Activated naive CD4-positive, alpha-beta T cell treated with anti-CD3 and anti-CD28 coated beads, Interleukin-2, amount 50 U/mL, for 72 hours (primary cell): ENCODE measurements at regions not wholly inside any gene's neighbourhood (a gene's known extent, or its start where the extent isn't known, plus 50 kb on each side); places are given as distances from the start of the nearest gene placed in this dataset.

Experiments used
- ATAC-seq, 2 donors: fragments of 150-1000 bp; cut with Tn5 transposase; 2 replicates each; pipeline ENCODE4 v1.10.0; 2021; ENCODE audit warnings: mild to moderate bottlenecking in 2 of 2, moderate library complexity in 2 of 2
- DNase-seq, 2 donors: peaks; one replicate each; pipeline ENCODE4 v3.0.0; 2021 to 2022; ENCODE audit warnings: low spot score in 2 of 2
- H3K27ac Mint-ChIP-seq, 2 donors: one replicate each; pipeline ENCODE4 v1.8.0; 2022; ENCODE audit warnings: mild to moderate bottlenecking in 2 of 2, mixed read lengths in 2 of 2
- H3K36me3 Mint-ChIP-seq, 2 donors: one replicate each; pipeline ENCODE4 v1.8.0; 2022; ENCODE audit warnings: mixed read lengths in 2 of 2
- H3K9me3 Mint-ChIP-seq, 2 donors: one replicate each; pipeline ENCODE4 v1.8.0; 2022; ENCODE audit warnings: mixed read lengths in 2 of 2

DNA sequence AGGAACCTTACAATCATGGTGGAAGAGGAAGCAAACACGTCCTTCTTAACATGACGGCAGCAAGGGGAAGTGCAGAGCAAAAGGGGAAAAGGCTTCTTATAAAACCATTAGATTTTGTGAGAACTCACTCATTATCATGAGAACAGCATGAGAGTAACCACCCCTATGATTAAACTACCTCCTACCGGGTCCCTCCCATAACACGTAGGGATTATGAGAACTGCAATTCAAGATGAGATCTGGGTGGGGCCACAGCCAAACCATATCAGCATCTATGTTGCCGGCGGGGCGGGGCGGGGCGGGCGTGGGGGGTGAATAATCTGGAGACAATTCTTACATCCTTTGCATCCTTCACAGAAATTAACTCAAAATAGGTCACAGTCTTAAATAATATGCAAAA lies 58.8 kb upstream of the GFPT2 start:
- Mint-ChIP-seq H3K9me3 (peaks cover 0 to 3% of the 10 kb centered on the region in 2 donors), H3K27ac (no peak overlapping the region), H3K36me3 (peaks cover 0 to 6% of the 10 kb centered on the region in 2 donors)
- DNase-seq: no peak
- ATAC-seq: no peak

GRCh38 chr5:180414176-180414575 lies 61.0 kb upstream of the GFPT2 start:
- Mint-ChIP-seq H3K27ac (no peak overlapping the region), H3K36me3 (peaks cover 0 to 6% of the 10 kb centered on the region in 2 donors), H3K9me3 (peaks cover 0 to 3% of the 10 kb centered on the region in 2 donors)
- ATAC-seq (no peak), DNase-seq (no peak)

DNA sequence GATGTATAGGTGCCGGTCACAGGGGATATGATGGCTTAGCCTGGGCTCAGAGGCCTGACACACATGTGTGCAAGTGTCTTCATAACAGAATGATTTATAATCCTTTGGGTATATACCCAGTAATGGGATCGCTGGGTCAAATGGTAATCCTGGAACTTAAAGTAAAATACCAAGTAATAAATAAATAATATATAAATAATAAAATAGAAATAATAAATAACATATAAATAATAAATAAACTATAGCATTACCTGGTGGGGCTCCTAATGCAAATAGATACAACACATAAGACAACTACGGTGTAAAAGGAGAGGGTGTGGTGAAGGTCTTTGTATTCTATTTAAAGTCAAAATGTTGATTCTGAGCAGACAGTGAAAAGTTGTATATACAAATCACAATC lies 68.5 kb upstream of the GFPT2 start:
- no peaks in the 10 kb centered on the region for H3K9me3 Mint-ChIP-seq
- ATAC-seq (no peak), DNase-seq (no peak)
- no peaks in the 10 kb centered on the region for H3K36me3 Mint-ChIP-seq
- H3K27ac Mint-ChIP-seq: no peak overlapping the region

DNA sequence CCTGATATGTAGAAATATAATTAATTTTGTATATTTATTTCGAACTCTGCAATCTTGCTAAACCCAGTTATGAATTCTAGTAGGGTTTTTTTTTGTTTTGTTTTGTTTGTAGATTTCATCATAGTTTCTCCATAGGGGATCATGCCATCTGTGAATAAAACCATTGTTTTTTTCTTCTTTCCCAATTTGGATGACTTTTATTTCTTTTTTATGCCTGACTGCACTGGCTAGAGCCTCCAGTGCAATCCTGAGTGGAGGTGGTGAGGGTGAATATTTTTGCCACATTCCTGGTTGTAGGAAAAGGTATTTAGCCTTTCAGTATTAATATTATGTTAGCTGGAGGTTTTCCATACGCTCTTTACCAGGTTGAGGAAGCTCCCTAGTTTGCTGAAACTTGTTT lies 70.0 kb upstream of the GFPT2 start:
- no peak for ATAC-seq
- Mint-ChIP-seq H3K9me3 (no peaks in the 10 kb centered on the region), H3K36me3 (no peaks in the 10 kb centered on the region), H3K27ac (no peak overlapping the region)
- no peak for DNase-seq

DNA sequence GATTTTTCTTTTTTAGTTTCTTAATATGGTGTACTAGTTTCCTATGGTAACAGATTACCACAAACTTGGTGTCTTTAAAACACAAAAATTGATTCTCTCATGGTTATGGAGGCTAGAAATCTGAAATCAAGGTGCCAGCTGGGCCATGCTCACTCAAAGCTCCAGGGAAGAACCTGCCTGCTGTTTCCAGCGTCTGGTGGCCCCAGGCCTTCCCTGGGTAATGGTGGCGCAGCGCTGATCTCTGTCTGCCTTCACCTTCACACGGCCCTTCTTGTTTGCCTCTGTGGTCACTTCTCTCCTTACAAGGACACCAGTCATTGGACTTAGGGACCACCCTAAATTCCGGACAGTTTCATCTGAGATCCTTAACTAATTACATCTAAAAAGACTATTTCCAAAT lies 70.5 kb upstream of the GFPT2 start:
- DNase-seq: no peak
- no peak for ATAC-seq
- H3K36me3 Mint-ChIP-seq: no peaks in the 10 kb centered on the region
- no peaks in the 10 kb centered on the region for H3K9me3 Mint-ChIP-seq
- H3K27ac Mint-ChIP-seq: no peak overlapping the region

GRCh38 chr5:180424094-180424493 lies 70.1 kb upstream of the CNOT6 start:
- Mint-ChIP-seq H3K27ac (no peak overlapping the region), H3K9me3 (no peaks in the 10 kb centered on the region), H3K36me3 (no peaks in the 10 kb centered on the region)
- DNase-seq: no peak
- no peak for ATAC-seq

DNA sequence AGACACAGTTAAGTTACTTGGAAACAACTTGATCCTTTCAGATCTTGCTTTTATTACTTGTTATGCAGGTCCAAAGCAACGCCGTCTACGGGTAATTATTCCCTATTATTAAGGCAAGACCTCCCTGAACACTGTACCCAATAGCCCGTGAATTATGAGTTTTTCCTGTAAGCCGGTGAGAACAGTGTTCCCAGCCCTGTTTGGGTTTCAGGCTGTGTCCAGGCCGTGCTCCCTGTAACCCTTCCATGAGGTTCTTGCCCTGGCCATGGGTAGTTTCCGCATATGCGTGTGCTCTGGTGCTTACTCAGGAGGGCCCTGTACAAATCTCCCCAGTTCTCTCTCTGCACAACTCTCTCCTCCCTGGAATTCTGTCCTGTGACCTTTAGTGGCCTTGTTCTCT lies 65.6 kb upstream of the CNOT6 start:
- DNase-seq (no peak), ATAC-seq (no peak)
- H3K27ac Mint-ChIP-seq: no peak overlapping the region
- H3K36me3 Mint-ChIP-seq: no peaks in the 10 kb centered on the region
- H3K9me3 Mint-ChIP-seq: no peaks in the 10 kb centered on the region

- no peak for DNase-seq
- Mint-ChIP-seq H3K36me3 (no peaks in the 10 kb centered on the region), H3K27ac (no peak overlapping the region), H3K9me3 (no peaks in the 10 kb centered on the region)
- no peak for ATAC-seq
Observed at GRCh38 chr5:180431932-180432331, 62.2 kb upstream of the CNOT6 start.

GRCh38 chr5:180433032-180433422 lies 61.2 kb upstream of the CNOT6 start:
- Mint-ChIP-seq H3K9me3 (no peaks in the 10 kb centered on the region), H3K36me3 (no peaks in the 10 kb centered on the region), H3K27ac (no peak overlapping the region)
- ATAC-seq: peak; percentile 5 to 31
- DNase-seq: no peak

- Mint-ChIP-seq H3K27ac (no peak overlapping the region), H3K36me3 (no peaks in the 10 kb centered on the region), H3K9me3 (no peaks in the 10 kb centered on the region)
- no peak for DNase-seq
- ATAC-seq: no peak
Observed at GRCh38 chr5:180435594-180435993, 58.6 kb upstream of the CNOT6 start.

- ATAC-seq (no peak), DNase-seq (no peak)
- Mint-ChIP-seq H3K9me3 (no peaks in the 10 kb centered on the region), H3K36me3 (no peaks in the 10 kb centered on the region), H3K27ac (no peak overlapping the region)
Observed at GRCh38 chr5:180436275-180436674, 57.9 kb upstream of the CNOT6 start.

GRCh38 chr5:180436936-180437335 lies 57.2 kb upstream of the CNOT6 start:
- Mint-ChIP-seq H3K36me3 (no peaks in the 10 kb centered on the region), H3K9me3 (no peaks in the 10 kb centered on the region), H3K27ac (no peak overlapping the region)
- ATAC-seq: no peak
- no peak for DNase-seq

GRCh38 chr5:180437336-180437735 lies 56.8 kb upstream of the CNOT6 start:
- DNase-seq (no peak), ATAC-seq (no peak)
- Mint-ChIP-seq H3K36me3 (no peaks in the 10 kb centered on the region), H3K27ac (no peak overlapping the region), H3K9me3 (no peaks in the 10 kb centered on the region)

DNA sequence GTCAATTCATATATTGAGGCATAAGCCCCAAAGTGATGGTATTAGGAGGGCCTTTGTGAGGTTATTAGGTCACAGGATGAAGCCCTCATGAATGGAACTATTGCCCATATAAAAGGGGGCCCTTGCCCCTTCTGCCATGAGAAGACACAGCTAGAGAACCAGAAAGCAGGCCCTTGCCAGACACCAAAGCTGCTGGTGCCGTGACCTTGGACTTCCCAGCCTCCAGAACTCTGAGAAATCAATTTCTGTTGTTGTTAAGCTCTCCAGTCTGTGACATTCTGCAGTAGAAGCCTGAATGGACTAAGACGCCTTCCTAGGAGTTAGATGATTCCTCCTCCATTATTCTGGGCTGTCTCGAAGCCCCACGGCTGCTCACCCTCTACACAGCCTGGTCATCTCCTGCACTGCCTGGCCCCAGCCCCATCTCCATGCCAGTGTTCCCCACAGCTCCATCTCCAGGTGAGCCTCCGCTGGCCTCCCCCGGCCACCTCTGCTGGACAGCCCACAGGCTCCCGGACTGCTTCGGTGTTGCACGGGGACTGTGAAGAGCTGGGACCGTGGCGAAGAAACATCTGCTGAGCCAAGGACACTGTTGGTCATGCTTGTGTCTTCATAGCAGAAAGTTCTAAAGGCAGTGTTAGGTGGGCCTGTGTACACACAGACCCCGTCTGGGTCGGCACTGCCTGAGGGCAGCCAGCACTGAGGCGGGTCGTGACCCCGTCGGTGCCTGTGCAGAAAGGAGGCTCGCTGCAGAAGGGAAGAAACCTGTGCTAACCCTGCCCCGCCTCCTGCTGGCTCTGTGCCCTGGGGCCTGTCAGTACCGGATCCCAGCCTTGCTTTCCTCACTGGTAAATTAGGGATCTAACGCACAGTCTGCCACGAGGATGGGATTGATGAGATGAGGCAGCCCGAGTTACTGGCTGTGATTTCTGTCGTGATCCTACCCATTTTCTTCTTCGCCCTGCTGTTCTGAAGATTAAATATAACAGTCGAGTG lies 55.1 kb upstream of the CNOT6 start:
- Mint-ChIP-seq H3K9me3 (no peaks in the 10 kb centered on the region), H3K36me3 (no peaks in the 10 kb centered on the region), H3K27ac (no peak overlapping the region)
- no peak for ATAC-seq
- DNase-seq: no peak

DNA sequence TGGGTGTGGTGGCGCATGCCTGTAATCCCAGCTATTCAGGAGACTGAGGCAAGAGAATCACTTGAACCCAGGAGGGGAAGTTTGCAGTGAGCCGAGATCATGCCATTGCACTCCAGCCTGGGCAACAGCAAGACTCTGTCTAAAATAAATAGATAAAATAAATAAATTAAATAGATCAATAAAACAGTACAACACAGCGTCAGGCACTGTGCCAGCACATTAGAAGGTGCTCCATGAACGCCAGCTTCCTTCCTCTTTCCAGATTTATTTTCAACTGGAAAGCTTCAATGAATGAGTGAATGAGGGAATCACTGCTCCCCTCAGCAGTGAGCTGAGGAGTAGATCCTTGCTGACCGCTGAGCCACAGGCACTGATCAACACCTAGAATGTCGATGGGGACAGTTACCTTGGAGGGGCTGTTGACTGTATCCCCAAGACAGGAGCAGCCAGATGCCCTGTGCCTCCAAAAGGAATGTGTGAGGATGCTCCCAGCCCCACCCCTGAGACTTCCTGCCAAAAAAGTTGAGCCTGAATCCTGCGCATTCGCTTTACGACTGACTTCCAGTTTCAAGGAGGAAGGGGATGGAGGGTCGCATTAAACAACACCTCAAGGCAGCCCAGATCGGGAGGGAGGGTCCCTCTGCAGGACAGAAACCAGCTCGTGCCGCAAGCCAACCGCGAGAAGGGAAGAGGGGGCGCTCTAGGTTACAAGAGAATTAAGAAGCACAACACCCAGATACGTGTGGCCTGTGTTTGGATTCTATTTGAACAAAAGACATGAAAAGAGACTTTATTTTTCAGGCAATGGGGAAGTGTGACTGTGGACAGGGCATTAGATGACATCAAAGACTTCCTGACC lies 54.0 kb upstream of the CNOT6 start:
- H3K36me3 Mint-ChIP-seq: peaks cover 0 to 5% of the 10 kb centered on the region in 2 donors
- ATAC-seq: no peak
- H3K27ac Mint-ChIP-seq: no peak overlapping the region
- DNase-seq: no peak
- peaks cover 0 to 6% of the 10 kb centered on the region in 2 donors for H3K9me3 Mint-ChIP-seq

- Mint-ChIP-seq H3K9me3 (peaks cover 0 to 6% of the 10 kb centered on the region in 2 donors), H3K36me3 (peaks cover 0 to 5% of the 10 kb centered on the region in 2 donors), H3K27ac (no peak overlapping the region)
- ATAC-seq: no peak
- DNase-seq: no peak
Observed at GRCh38 chr5:180441564-180442051, 52.6 kb upstream of the CNOT6 start.
